HG02610 (cell line): ENCODE measurements at regions not wholly inside any gene's neighbourhood (a gene's known extent, or its start where the extent isn't known, plus 50 kb on each side); places are given as distances from the start of the nearest gene placed in this dataset.

Experiments
- ATAC-seq: cut with Tn5 transposase; IDR thresholded peaks from one replicate; pipeline ENCODE4 v1.9.1; 2021; ENCODE audit warnings: mild to moderate bottlenecking, moderate library complexity; ENCODE audit not compliant: unreplicated experiment

GRCh38 chr3:178388473-178388872 lies 147.8 kb upstream of the KCNMB2 start:
- ATAC-seq = no peak

- no peak for ATAC-seq
Measured at GRCh38 chr3:178389258-178389657, 147.0 kb upstream of the KCNMB2 start.

GRCh38 chr3:178392511-178392926 lies 143.7 kb upstream of the KCNMB2 start:
- no peak for ATAC-seq

GRCh38 chr3:178393146-178393545 lies 143.1 kb upstream of the KCNMB2 start:
- no peak for ATAC-seq

- no peak for ATAC-seq
Measured at GRCh38 chr3:178393824-178394223, 142.4 kb upstream of the KCNMB2 start.

- ATAC-seq = no peak
Measured at GRCh38 chr3:178396318-178396717, 139.9 kb upstream of the KCNMB2 start.

- no peak for ATAC-seq
Measured at GRCh38 chr3:178397202-178397601, 139.0 kb upstream of the KCNMB2 start.

GRCh38 chr3:178397836-178398235 lies 138.4 kb upstream of the KCNMB2 start:
- ATAC-seq = no peak

- ATAC-seq = no peak
Measured at GRCh38 chr3:178404961-178405360, 131.3 kb upstream of the KCNMB2 start.

- ATAC-seq = no peak
Measured at GRCh38 chr3:178405531-178405930, 130.7 kb upstream of the KCNMB2 start.

- no peak for ATAC-seq
Measured at GRCh38 chr3:178406206-178406605, 130.0 kb upstream of the KCNMB2 start.

GRCh38 chr3:178415384-178415783 lies 120.9 kb upstream of the KCNMB2 start:
- ATAC-seq = no peak

GRCh38 chr3:178417736-178418135 lies 118.5 kb upstream of the KCNMB2 start:
- no peak for ATAC-seq

GRCh38 chr3:178419071-178419470 lies 117.2 kb upstream of the KCNMB2 start:
- ATAC-seq = no peak

- ATAC-seq = peak; percentile 61
Measured at GRCh38 chr3:178420033-178420432, 116.2 kb upstream of the KCNMB2 start.

- ATAC-seq = no peak
Measured at GRCh38 chr3:178421069-178421468, 115.2 kb upstream of the KCNMB2 start.

GRCh38 chr3:178422406-178422805 lies 113.8 kb upstream of the KCNMB2 start:
- ATAC-seq = no peak

- ATAC-seq = no peak
Measured at GRCh38 chr3:178428037-178428436, 108.2 kb upstream of the KCNMB2 start.

- no peak for ATAC-seq
Measured at GRCh38 chr3:178434206-178434805, 101.9 kb upstream of the KCNMB2 start.

GRCh38 chr3:178435575-178435974 lies 100.7 kb upstream of the KCNMB2 start:
- no peak for ATAC-seq

GRCh38 chr3:178436773-178437172 lies 99.5 kb upstream of the KCNMB2 start:
- ATAC-seq = peak; percentile 40

- no peak for ATAC-seq
Measured at GRCh38 chr3:178437236-178437635, 99.0 kb upstream of the KCNMB2 start.

- no peak for ATAC-seq
Measured at GRCh38 chr3:178439504-178439903, 96.7 kb upstream of the KCNMB2 start.
